ENCODE measurements at regions not wholly inside any gene's neighbourhood (a gene's known extent, or its start where the extent isn't known, plus 50 kb on each side); places are given as distances from the start of the nearest gene placed in this dataset.
"Not testable (repeated sequence)": the region's sequence is repeated elsewhere in the genome, so short reads cannot be mapped to it uniquely, and the experiment has no call there.

- ATAC-seq = no peak
Observed at GRCh38 chr14:98008381-98009113, 1211.4 kb downstream of the VRK1 start.

GRCh38 chr14:98009177-98009576, 1212.0 kb downstream of the VRK1 start:
- H3K4me3 ChIP-seq, H3K27me3 ChIP-seq, ATAC-seq, H3K9me3 ChIP-seq, H3K27ac ChIP-seq, H3K4me1 ChIP-seq, H3K36me3 ChIP-seq: not testable (repeated sequence)
- 71 to 100% methylated on average over 1 of the region's 3 CpGs for WGBS, 2 donors (ENCODE audit: low coverage in 1 of 2)

More at GRCh38 chr14:98008381-98009113, 1211.4 kb downstream of the VRK1 start:
- Histone ChIP-seq H3K36me3 (no peaks in the 10 kb centered on the region), H3K4me3 (no peak overlapping the region), H3K9me3 (no peaks in the 10 kb centered on the region), H3K27me3 (no peaks in the 10 kb centered on the region), H3K4me1 (no peaks in the 10 kb centered on the region), H3K27ac (no peak overlapping the region)
- no peak for TF ChIP-seq POLR2A (IDR thresholded peaks at IDR 0.05)
- TF ChIP-seq CTCF (IDR thresholded peaks at IDR 0.05) = no peak
- no peak for TF ChIP-seq EP300 (IDR thresholded peaks at IDR 0.05)
- WGBS, 2 donors (ENCODE audit: low coverage in 1 of 2) = 81 to 95% methylated on average over 3 to 4 of the region's 4 CpGs

- WGBS, 2 donors (ENCODE audit: low coverage in 1 of 2) = 49 to 83% methylated on average over 2 of the region's 2 CpGs
- Histone ChIP-seq H3K27me3 (no peaks in the 10 kb centered on the region), H3K4me1 (no peaks in the 10 kb centered on the region), H3K36me3 (no peaks in the 10 kb centered on the region), H3K4me3 (no peak overlapping the region), H3K27ac (no peak overlapping the region), H3K9me3 (no peaks in the 10 kb centered on the region)
- no peak for ATAC-seq
- TF ChIP-seq EP300 (IDR thresholded peaks at IDR 0.05) (no peak), POLR2A (IDR thresholded peaks at IDR 0.05) (no peak), CTCF (IDR thresholded peaks at IDR 0.05) (no peak), POLR2AphosphoS5 (IDR thresholded peaks at IDR 0.05) (no peak)
Observed at GRCh38 chr14:98010784-98011183, 1213.6 kb downstream of the VRK1 start.

- H3K27ac ChIP-seq = no peak overlapping the region
- 62% methylated on average over 2 of the region's 3 CpGs; no CpG with 5 or more reads in 1 of the 2 donors for WGBS, 2 donors (ENCODE audit: low coverage in 1 of 2)
- ATAC-seq = no peak
Observed at GRCh38 chr14:98014851-98015615, 1217.9 kb downstream of the VRK1 start.

GRCh38 chr14:98015921-98016320, 1218.7 kb downstream of the VRK1 start:
- Histone ChIP-seq H3K27ac (no peak overlapping the region), H3K9me3 (no peaks in the 10 kb centered on the region), H3K36me3 (no peaks in the 10 kb centered on the region), H3K27me3 (no peaks in the 10 kb centered on the region), H3K4me3 (no peak overlapping the region), H3K4me1 (no peaks in the 10 kb centered on the region)
- WGBS, 2 donors (ENCODE audit: low coverage in 1 of 2) = 52 to 70% methylated on average over 2 of the region's 2 CpGs
- TF ChIP-seq POLR2AphosphoS5 (IDR thresholded peaks at IDR 0.05) = no peak
- no peak for TF ChIP-seq POLR2A (IDR thresholded peaks at IDR 0.05)
- TF ChIP-seq CTCF (IDR thresholded peaks at IDR 0.05) = no peak
- no peak for TF ChIP-seq EP300 (IDR thresholded peaks at IDR 0.05)
- no peak for ATAC-seq

More at GRCh38 chr14:98014851-98015615, 1217.9 kb downstream of the VRK1 start:
- H3K9me3 ChIP-seq = no peaks in the 10 kb centered on the region
- no peak overlapping the region for H3K4me3 ChIP-seq
- TF ChIP-seq EP300 (IDR thresholded peaks at IDR 0.05) = no peak
- TF ChIP-seq POLR2AphosphoS5 (IDR thresholded peaks at IDR 0.05) = no peak
- no peak for TF ChIP-seq POLR2A (IDR thresholded peaks at IDR 0.05)
- no peaks in the 10 kb centered on the region for H3K36me3 ChIP-seq
- no peaks in the 10 kb centered on the region for H3K4me1 ChIP-seq
- no peaks in the 10 kb centered on the region for H3K27me3 ChIP-seq

GRCh38 chr14:98018628-98019027, 1221.4 kb downstream of the VRK1 start:
- WGBS, 2 donors (ENCODE audit: low coverage in 1 of 2) = 83 to 86% methylated on average over 1 of the region's 2 CpGs

More at GRCh38 chr14:98018628-98019027, 1221.4 kb downstream of the VRK1 start:
- no peak for TF ChIP-seq CTCF (IDR thresholded peaks at IDR 0.05)
- no peak for TF ChIP-seq POLR2AphosphoS5 (IDR thresholded peaks at IDR 0.05)
- TF ChIP-seq EP300 (IDR thresholded peaks at IDR 0.05) = no peak
- no peak for TF ChIP-seq POLR2A (IDR thresholded peaks at IDR 0.05)
- H3K36me3 ChIP-seq = no peaks in the 10 kb centered on the region
- H3K27me3 ChIP-seq = no peaks in the 10 kb centered on the region
- H3K4me3 ChIP-seq = no peak overlapping the region
- H3K4me1 ChIP-seq = no peaks in the 10 kb centered on the region
- no peak overlapping the region for H3K27ac ChIP-seq
- no peaks in the 10 kb centered on the region for H3K9me3 ChIP-seq
- ATAC-seq = no peak
